Adipocyte (in vitro differentiated cells): ENCODE measurements at regions not wholly inside any gene's neighbourhood (a gene's known extent, or its start where the extent isn't known, plus 50 kb on each side); places are given as distances from the start of the nearest gene placed in this dataset.

Experiments
- DNase-seq: peaks from one replicate; pipeline ENCODE4 v3.0.0-alpha.2; 2015; ENCODE audit warnings: low read depth
- H3K27me3 ChIP-seq: replicated peaks from 2 replicates; pipeline ENCODE4 v1.7.0; 2013; ENCODE audit warnings: mild to moderate bottlenecking, low read length, moderate library complexity; ENCODE audit not compliant: control insufficient read depth, insufficient read depth
- H3K36me3 ChIP-seq: 2 replicates; pipeline ENCODE4 v1.7.0; 2013; ENCODE audit warnings: low read length, mild to moderate bottlenecking, moderate library complexity; ENCODE audit not compliant: control insufficient read depth, insufficient read depth, severe bottlenecking
- H3K4me1 ChIP-seq: 2 replicates; pipeline ENCODE4 v1.7.0; 2013; ENCODE audit warnings: mild to moderate bottlenecking, low read length, moderate library complexity; ENCODE audit not compliant: control insufficient read depth, insufficient read depth
- H3K4me3 ChIP-seq: 2 replicates; pipeline ENCODE4 v1.7.0; 2013; ENCODE audit warnings: mild to moderate bottlenecking, low read length, moderate library complexity
- H3K9ac ChIP-seq: 2 replicates; pipeline ENCODE4 v1.7.0; 2013; ENCODE audit warnings: mild to moderate bottlenecking, low read length, moderate library complexity
- H3K9me3 ChIP-seq: 2 replicates; pipeline ENCODE4 v1.7.0; 2013; ENCODE audit warnings: mild to moderate bottlenecking, low read length, moderate library complexity; ENCODE audit not compliant: control insufficient read depth

- no peak overlapping the region for H3K9ac ChIP-seq
- no peak overlapping the region for H3K4me3 ChIP-seq
- no peaks in the 10 kb centered on the region for H3K36me3 ChIP-seq
- no peak for DNase-seq
- H3K4me1 ChIP-seq: peaks cover 17% of the 10 kb centered on the region
- peaks cover 16% of the 10 kb centered on the region for H3K9me3 ChIP-seq
- no peaks in the 10 kb centered on the region for H3K27me3 ChIP-seq
These were observed 261.6 kb downstream of the VPS13C start for GRCh38 chr15:61798631-61799030.

- no peak overlapping the region for H3K9ac ChIP-seq
- H3K36me3 ChIP-seq: no peaks in the 10 kb centered on the region
- no peak overlapping the region for H3K4me3 ChIP-seq
- H3K27me3 ChIP-seq: no peaks in the 10 kb centered on the region
- H3K9me3 ChIP-seq: peaks cover 22% of the 10 kb centered on the region
- DNase-seq: peak; percentile 44
- H3K4me1 ChIP-seq: peaks cover 17% of the 10 kb centered on the region
These were observed 264.2 kb downstream of the VPS13C start for GRCh38 chr15:61796056-61796455.

DNA sequence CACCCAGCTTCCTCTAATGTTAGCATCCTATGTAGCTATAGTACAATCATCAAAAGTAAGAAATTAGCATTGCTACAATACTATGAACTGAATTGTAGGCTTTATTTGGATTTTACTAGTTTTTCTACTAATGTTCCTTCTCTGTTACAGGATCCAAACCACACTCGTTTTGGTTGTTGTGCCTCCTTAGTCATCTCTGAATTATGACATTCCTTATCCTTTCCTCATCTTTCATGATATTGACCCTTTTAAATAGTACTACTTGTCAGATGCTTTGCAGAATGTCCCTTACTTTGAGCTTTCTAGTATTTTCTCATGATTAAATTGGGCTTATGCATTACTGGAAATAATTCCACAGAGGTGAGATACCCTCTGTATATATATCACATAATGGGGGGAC, 265.4 kb downstream of the VPS13C start:
- Histone ChIP-seq H3K4me3 (no peak overlapping the region), H3K9me3 (peaks cover 28% of the 10 kb centered on the region), H3K4me1 (peaks cover 17% of the 10 kb centered on the region), H3K9ac (peak overlapping the region; percentile 56), H3K27me3 (peaks cover 2% of the 10 kb centered on the region), H3K36me3 (no peaks in the 10 kb centered on the region)
- peak; percentile 15 for DNase-seq

DNA sequence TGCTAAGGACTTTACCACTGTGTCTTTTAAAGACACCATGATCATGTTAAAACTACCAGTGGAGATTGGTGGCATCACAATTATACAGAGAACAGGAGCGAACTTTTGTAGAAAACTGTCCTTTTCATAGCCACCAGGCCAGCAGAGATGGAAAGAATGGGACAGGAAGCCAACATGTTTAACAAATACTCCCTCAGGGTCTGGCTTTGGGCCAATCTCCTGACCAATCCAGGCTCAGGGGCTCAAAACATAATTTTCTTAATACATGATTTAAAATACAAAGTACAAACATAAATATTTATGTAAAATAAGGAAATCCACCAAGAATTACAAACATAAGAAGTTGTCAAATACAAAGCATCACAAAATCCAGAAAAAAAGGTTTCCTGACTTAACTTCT, 266.0 kb downstream of the VPS13C start:
- Histone ChIP-seq H3K4me3 (no peak overlapping the region), H3K9ac (peak overlapping the region; percentile 43), H3K36me3 (no peaks in the 10 kb centered on the region), H3K4me1 (peaks cover 17% of the 10 kb centered on the region), H3K9me3 (peaks cover 28% of the 10 kb centered on the region), H3K27me3 (peaks cover 6% of the 10 kb centered on the region)
- peak; percentile 9 for DNase-seq

DNA sequence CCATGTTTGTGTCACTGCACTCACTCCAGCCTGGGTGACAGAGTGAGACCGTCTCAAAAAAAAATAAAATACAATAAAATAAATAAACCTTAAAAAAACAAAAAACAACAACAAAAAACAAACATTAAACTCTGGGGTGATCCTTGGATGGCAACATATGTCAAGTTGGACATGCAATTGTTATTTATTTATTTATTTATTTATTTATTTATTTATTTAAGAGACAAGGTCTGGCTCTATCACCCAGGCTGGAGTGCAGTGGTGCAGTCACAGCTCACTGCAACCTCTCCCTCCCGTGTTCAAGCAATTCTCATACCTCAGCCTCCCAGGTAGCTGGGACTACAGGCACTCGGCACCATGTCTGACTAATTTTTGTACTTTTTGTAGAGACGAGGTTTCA, 275.5 kb downstream of the VPS13C start:
- peaks cover 15% of the 10 kb centered on the region for H3K9me3 ChIP-seq
- H3K9ac ChIP-seq: no peak overlapping the region
- H3K4me3 ChIP-seq: no peak overlapping the region
- peaks cover 18% of the 10 kb centered on the region for H3K27me3 ChIP-seq
- no peaks in the 10 kb centered on the region for H3K4me1 ChIP-seq
- no peaks in the 10 kb centered on the region for H3K36me3 ChIP-seq
- DNase-seq: no peak

GRCh38 chr15:61780278-61780980, 279.8 kb downstream of the VPS13C start:
- H3K9ac ChIP-seq: no peak overlapping the region
- no peak for DNase-seq
- H3K36me3 ChIP-seq: no peaks in the 10 kb centered on the region
- no peaks in the 10 kb centered on the region for H3K4me1 ChIP-seq
- no peak overlapping the region for H3K4me3 ChIP-seq
- peaks cover 25% of the 10 kb centered on the region for H3K27me3 ChIP-seq
- H3K9me3 ChIP-seq: no peaks in the 10 kb centered on the region

DNA sequence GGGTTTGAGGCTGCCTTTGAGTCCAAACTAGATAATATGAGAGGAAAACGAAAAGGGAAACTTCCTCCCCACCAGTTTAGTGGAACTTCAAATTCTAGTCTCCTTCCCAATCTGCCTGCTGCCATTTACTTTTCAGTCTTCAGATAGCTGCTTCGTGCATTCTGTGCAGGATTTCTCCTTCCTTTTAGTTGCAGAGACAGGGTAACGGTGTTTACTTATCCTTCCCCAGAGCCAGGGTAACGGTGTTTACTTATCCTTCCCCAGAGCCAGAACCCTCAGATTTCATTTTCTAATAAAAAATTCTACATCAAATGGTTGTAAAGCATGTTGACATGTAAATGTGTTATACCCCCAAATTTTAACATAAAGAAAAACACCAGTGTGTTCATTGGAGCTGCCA, 282.6 kb downstream of the VPS13C start:
- Histone ChIP-seq H3K27me3 (peaks cover 25% of the 10 kb centered on the region), H3K9ac (no peak overlapping the region), H3K36me3 (no peaks in the 10 kb centered on the region), H3K4me3 (no peak overlapping the region), H3K9me3 (peaks cover 10% of the 10 kb centered on the region), H3K4me1 (no peaks in the 10 kb centered on the region)
- DNase-seq: no peak

- Histone ChIP-seq H3K36me3 (no peaks in the 10 kb centered on the region), H3K27me3 (peaks cover 6% of the 10 kb centered on the region), H3K4me1 (no peaks in the 10 kb centered on the region), H3K9me3 (peaks cover 13% of the 10 kb centered on the region), H3K9ac (no peak overlapping the region), H3K4me3 (no peak overlapping the region)
- DNase-seq: no peak
These were observed 290.7 kb downstream of the VPS13C start for GRCh38 chr15:61769557-61769956.

- no peak for DNase-seq
- H3K27me3 ChIP-seq: peaks cover 6% of the 10 kb centered on the region
- H3K36me3 ChIP-seq: no peaks in the 10 kb centered on the region
- H3K4me1 ChIP-seq: no peaks in the 10 kb centered on the region
- peaks cover 7% of the 10 kb centered on the region for H3K9me3 ChIP-seq
- no peak overlapping the region for H3K9ac ChIP-seq
- no peak overlapping the region for H3K4me3 ChIP-seq
These were observed 292.1 kb downstream of the VPS13C start for GRCh38 chr15:61768131-61768530.

DNA sequence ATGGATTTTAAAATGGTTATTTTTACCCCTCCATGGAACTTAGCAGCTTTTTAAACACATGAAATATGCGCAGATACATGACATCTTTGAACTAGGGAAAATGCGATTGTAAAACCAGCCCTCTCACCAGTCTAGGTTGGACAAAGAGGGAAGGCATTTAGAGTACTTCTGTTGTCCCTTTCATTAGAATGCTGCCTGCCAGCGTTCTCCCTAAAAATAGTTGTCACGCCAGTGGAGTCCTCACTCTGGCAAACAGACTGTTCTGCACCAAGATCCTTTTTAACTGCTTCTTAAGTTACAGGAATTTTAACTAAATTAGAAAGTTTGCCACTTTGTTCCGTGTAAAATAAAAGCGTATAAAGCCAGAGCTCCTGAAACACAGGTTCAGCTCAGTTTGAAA, 295.3 kb downstream of the VPS13C start:
- DNase-seq: no peak
- peaks cover 10% of the 10 kb centered on the region for H3K27me3 ChIP-seq
- no peak overlapping the region for H3K4me3 ChIP-seq
- H3K36me3 ChIP-seq: no peaks in the 10 kb centered on the region
- peaks cover under 1% of the 10 kb centered on the region for H3K4me1 ChIP-seq
- no peaks in the 10 kb centered on the region for H3K9me3 ChIP-seq
- H3K9ac ChIP-seq: no peak overlapping the region

DNA sequence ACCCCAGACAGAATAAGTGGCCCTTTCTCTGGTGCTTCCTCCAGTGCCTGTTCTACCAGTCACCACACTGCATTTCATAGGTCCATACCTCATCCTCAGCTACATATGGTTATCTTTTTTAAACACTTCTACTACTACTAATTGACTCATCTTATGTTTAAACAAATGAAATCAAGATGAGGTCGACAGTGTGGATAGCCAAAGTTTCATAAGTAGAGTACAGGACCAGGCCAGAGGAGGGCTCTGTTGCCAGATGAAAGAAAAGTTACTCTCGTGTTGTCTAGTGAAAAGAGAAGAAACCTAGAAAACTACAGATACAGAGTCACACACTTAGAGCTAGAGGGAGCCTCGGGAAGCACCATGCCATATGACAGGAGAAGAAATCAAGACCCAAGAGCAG, 296.1 kb downstream of the VPS13C start:
- H3K9me3 ChIP-seq: no peaks in the 10 kb centered on the region
- H3K4me3 ChIP-seq: no peak overlapping the region
- H3K9ac ChIP-seq: no peak overlapping the region
- peaks cover 6% of the 10 kb centered on the region for H3K4me1 ChIP-seq
- H3K27me3 ChIP-seq: peaks cover 10% of the 10 kb centered on the region
- DNase-seq: no peak
- H3K36me3 ChIP-seq: no peaks in the 10 kb centered on the region

DNA sequence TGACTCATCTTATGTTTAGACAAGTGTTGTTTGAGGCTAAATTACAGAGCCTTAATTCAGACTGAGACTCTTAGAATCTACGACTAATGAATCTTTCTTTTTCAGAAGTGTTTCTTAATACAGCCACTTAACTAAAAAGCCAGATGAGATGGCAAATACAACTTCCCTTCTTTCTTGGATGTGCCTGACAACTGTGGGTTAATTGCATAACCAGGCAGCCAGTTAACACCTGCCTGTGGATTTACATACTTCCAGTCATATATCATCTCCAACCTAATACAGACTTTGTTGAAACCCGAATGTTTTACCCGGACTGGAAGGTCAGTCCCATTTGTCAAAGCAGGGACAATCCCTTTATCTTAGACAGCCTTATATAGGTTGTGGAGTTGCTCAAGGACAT, 297.6 kb downstream of the VPS13C start:
- no peak for DNase-seq
- H3K36me3 ChIP-seq: no peaks in the 10 kb centered on the region
- H3K27me3 ChIP-seq: peaks cover 13% of the 10 kb centered on the region
- H3K4me3 ChIP-seq: no peak overlapping the region
- no peaks in the 10 kb centered on the region for H3K9me3 ChIP-seq
- no peak overlapping the region for H3K9ac ChIP-seq
- peaks cover 6% of the 10 kb centered on the region for H3K4me1 ChIP-seq
